Astrocyte (in vitro differentiated cells and primary cell): ENCODE measurements at regions not wholly inside any gene's neighbourhood (a gene's known extent, or its start where the extent isn't known, plus 50 kb on each side); places are given as distances from the start of the nearest gene placed in this dataset.

Experiments
- DNase-seq: peaks from one replicate; pipeline ENCODE4 v3.0.0-alpha.2; 2010; ENCODE audit warnings: low read depth
- FAIRE-seq: peaks from 2 replicates; lab custom pipeline; 2011; peaks lifted over from hg19 to GRCh38; lab: Jason Lieb, UNC
- H2AFZ ChIP-seq: 2 replicates; pipeline ENCODE4 v1.6.0; 2012; ENCODE audit warnings: low read depth, low read length, inconsistent platforms
- H3K27ac ChIP-seq: 2 replicates; pipeline ENCODE4 v1.5.1; 2011; ENCODE audit warnings: low read depth, low read length, inconsistent platforms
- H3K27me3 ChIP-seq: 2 replicates; pipeline ENCODE4 v1.6.0; 2011; ENCODE audit warnings: low read length, inconsistent platforms; ENCODE audit not compliant: insufficient read depth
- H3K36me3 ChIP-seq: 2 replicates; pipeline ENCODE4 v1.5.1; 2011; ENCODE audit warnings: low read length, inconsistent platforms; ENCODE audit not compliant: insufficient read depth
- H3K4me1 ChIP-seq: 2 replicates; pipeline ENCODE4 v1.5.1; 2011; ENCODE audit warnings: low read length, inconsistent platforms; ENCODE audit not compliant: insufficient read depth
- H3K4me2 ChIP-seq: 2 replicates; pipeline ENCODE4 v1.6.0; 2012; ENCODE audit warnings: low read length, inconsistent platforms
- H3K4me3 ChIP-seq: 2 replicates; pipeline ENCODE4 v1.5.1; 2011; ENCODE audit warnings: low read depth, mild to moderate bottlenecking, low read length, inconsistent platforms; ENCODE audit not compliant: insufficient read depth
- H3K79me2 ChIP-seq: 2 replicates; pipeline ENCODE4 v1.6.0; 2012; ENCODE audit warnings: mild to moderate bottlenecking, low read length, inconsistent platforms; ENCODE audit not compliant: insufficient read depth
- H3K9ac ChIP-seq: 2 replicates; pipeline ENCODE4 v1.6.0; 2012; ENCODE audit warnings: mild to moderate bottlenecking, low read length, inconsistent platforms
- H3K9me3 ChIP-seq: 2 replicates; pipeline ENCODE4 v1.5.1; 2012; ENCODE audit warnings: low read depth, mild to moderate bottlenecking, low read length, inconsistent platforms; ENCODE audit not compliant: insufficient read depth
- H4K20me1 ChIP-seq: 2 replicates; pipeline ENCODE4 v1.6.0; 2012; ENCODE audit warnings: low read length, inconsistent platforms; ENCODE audit not compliant: insufficient read depth
- H3K27ac Mint-ChIP-seq: one replicate; pipeline ENCODE4 v1.8.0; 2021; ENCODE audit warnings: mild to moderate bottlenecking, mixed read lengths; ENCODE audit not compliant: unreplicated experiment
- H3K27me3 Mint-ChIP-seq: one replicate; pipeline ENCODE4 v1.8.0; 2021; ENCODE audit warnings: low read depth, mixed read lengths; ENCODE audit not compliant: unreplicated experiment
- H3K36me3 Mint-ChIP-seq: one replicate; pipeline ENCODE4 v1.8.0; 2021; ENCODE audit warnings: low read depth, mixed read lengths; ENCODE audit not compliant: unreplicated experiment
- H3K4me1 Mint-ChIP-seq: one replicate; pipeline ENCODE4 v1.8.0; 2021; ENCODE audit warnings: low read depth, mixed read lengths; ENCODE audit not compliant: unreplicated experiment
- H3K4me3 Mint-ChIP-seq: one replicate; pipeline ENCODE4 v1.8.0; 2021; ENCODE audit warnings: mild to moderate bottlenecking, moderate library complexity, mixed read lengths; ENCODE audit not compliant: unreplicated experiment
- H3K9me3 Mint-ChIP-seq: one replicate; pipeline ENCODE4 v1.8.0; 2021; ENCODE audit warnings: mild to moderate bottlenecking, mixed read lengths; ENCODE audit not compliant: unreplicated experiment
- EZH2 ChIP-seq: IDR thresholded peaks from 2 replicates; pipeline ENCODE4 v1.6.1; 2012; ENCODE audit warnings: mild to moderate bottlenecking, low read length, inconsistent platforms; ENCODE audit not compliant: insufficient read depth
- TF ChIP-seq, protein P1 (sequence below): IDR thresholded peaks from 2 replicates; pipeline ENCODE4 v1.5.1; 2011; ENCODE audit warnings: low read depth, mild to moderate bottlenecking, inconsistent platforms, low read length, moderate library complexity; ENCODE audit not compliant: insufficient read depth

DNA sequence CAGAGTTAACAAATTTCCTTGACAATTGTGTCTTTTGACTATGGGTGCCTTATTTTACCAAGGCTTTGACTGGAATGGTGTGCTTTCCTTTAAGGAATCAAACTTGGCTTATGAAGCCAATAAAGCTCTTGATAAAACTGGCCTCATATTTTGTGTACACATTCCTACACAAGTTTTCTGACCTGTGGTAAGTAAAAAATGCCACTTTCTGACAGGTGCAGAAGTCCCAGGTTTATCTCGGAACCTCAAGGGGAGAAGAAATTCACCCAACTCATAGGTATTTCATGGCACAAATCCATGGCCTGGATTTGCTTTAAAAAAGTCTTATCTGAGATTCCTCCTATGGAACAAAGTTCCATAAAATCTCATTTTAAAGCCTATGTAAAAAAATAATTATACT, 880.6 kb upstream of the LRATD1 start:
- no peak overlapping the region for H3K4me3 Mint-ChIP-seq
- H3K27ac ChIP-seq, result no peak overlapping the region
- no peaks in the 10 kb centered on the region for H4K20me1 ChIP-seq
- H3K9me3 ChIP-seq, result no peaks in the 10 kb centered on the region
- TF ChIP-seq EZH2, result no peak
- TF ChIP-seq, protein P1, sequence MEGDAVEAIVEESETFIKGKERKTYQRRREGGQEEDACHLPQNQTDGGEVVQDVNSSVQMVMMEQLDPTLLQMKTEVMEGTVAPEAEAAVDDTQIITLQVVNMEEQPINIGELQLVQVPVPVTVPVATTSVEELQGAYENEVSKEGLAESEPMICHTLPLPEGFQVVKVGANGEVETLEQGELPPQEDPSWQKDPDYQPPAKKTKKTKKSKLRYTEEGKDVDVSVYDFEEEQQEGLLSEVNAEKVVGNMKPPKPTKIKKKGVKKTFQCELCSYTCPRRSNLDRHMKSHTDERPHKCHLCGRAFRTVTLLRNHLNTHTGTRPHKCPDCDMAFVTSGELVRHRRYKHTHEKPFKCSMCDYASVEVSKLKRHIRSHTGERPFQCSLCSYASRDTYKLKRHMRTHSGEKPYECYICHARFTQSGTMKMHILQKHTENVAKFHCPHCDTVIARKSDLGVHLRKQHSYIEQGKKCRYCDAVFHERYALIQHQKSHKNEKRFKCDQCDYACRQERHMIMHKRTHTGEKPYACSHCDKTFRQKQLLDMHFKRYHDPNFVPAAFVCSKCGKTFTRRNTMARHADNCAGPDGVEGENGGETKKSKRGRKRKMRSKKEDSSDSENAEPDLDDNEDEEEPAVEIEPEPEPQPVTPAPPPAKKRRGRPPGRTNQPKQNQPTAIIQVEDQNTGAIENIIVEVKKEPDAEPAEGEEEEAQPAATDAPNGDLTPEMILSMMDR, result no peak
- H3K4me2 ChIP-seq, result no peak overlapping the region
- no peak overlapping the region for H3K4me3 ChIP-seq
- no peaks in the 10 kb centered on the region for H3K27me3 ChIP-seq
- H3K9ac ChIP-seq, result no peak overlapping the region
- no peaks in the 10 kb centered on the region for H3K4me1 ChIP-seq
- H2AFZ ChIP-seq, result no peak overlapping the region
- no peaks in the 10 kb centered on the region for H3K36me3 Mint-ChIP-seq
- H3K36me3 ChIP-seq, result no peaks in the 10 kb centered on the region
- FAIRE-seq (no peak), DNase-seq (no peak)
- H3K4me1 Mint-ChIP-seq, result peaks cover 4% of the 10 kb centered on the region
- H3K9me3 Mint-ChIP-seq, result peaks cover 17% of the 10 kb centered on the region
- H3K27ac Mint-ChIP-seq, result no peak overlapping the region
- no peaks in the 10 kb centered on the region for H3K79me2 ChIP-seq
- H3K27me3 Mint-ChIP-seq, result no peaks in the 10 kb centered on the region

DNA sequence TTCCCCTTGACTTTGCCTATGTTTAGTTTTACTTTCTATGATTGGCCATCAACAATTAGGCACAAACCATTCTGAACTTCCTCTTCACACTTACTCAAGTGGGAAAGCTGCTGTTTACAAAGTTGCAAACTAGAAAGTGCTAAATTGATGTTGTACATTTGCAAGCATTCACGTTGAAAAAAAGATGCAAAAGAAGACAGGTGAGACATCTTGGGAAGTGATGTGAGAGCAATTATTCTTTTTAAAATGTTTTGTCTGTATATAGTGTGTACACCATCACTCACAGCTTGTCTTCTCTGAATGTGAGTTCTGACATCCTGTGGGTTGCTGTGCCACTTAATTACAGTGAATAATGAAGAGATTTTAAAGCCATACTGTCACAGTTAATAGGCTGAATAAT, 874.1 kb upstream of the LRATD1 start:
- FAIRE-seq, result no peak
- H3K27me3 ChIP-seq, result no peaks in the 10 kb centered on the region

DNA sequence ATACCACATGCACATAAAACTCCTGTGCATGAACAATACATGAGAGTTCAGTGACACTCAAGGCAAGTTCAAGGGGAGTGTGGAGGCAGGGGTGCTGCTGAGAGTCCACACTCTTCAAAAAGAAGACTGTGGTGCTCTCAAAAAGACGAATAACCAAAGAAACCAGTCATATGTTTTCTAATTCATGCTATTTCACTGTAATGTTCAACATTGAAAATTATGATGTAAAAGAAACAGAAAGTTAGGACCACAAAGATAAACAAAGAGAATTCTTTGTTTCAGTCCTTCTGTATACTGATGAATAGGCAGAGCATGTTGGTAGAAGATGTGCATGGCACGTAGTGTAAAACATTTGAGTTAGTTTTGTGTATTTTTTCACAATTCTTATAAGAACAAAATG, 864.2 kb upstream of the LRATD1 start:
- Histone ChIP-seq H2AFZ (no peak overlapping the region), H3K4me2 (no peak overlapping the region), H3K9ac (no peak overlapping the region), H3K4me1 (no peaks in the 10 kb centered on the region), H4K20me1 (no peaks in the 10 kb centered on the region), H3K27ac (no peak overlapping the region), H3K27me3 (no peaks in the 10 kb centered on the region), H3K9me3 (no peaks in the 10 kb centered on the region), H3K36me3 (no peaks in the 10 kb centered on the region), H3K79me2 (no peaks in the 10 kb centered on the region), H3K4me3 (no peak overlapping the region)
- TF ChIP-seq, protein P1, result no peak
- no peak for TF ChIP-seq EZH2
- Mint-ChIP-seq H3K4me1 (peaks cover 2% of the 10 kb centered on the region), H3K4me3 (no peak overlapping the region), H3K9me3 (no peaks in the 10 kb centered on the region), H3K27me3 (no peaks in the 10 kb centered on the region), H3K36me3 (no peaks in the 10 kb centered on the region), H3K27ac (no peak overlapping the region)
- DNase-seq (no peak), FAIRE-seq (no peak)

More for the DNA sequence above, 874.1 kb upstream of the LRATD1 start:
- no peak overlapping the region for H3K4me2 ChIP-seq
- no peaks in the 10 kb centered on the region for H4K20me1 ChIP-seq
- no peak overlapping the region for H2AFZ ChIP-seq
- no peak overlapping the region for H3K9ac ChIP-seq
- TF ChIP-seq, protein P1, result no peak
- no peak for TF ChIP-seq EZH2
- H3K4me3 ChIP-seq, result no peak overlapping the region
- no peaks in the 10 kb centered on the region for H3K79me2 ChIP-seq
- no peaks in the 10 kb centered on the region for H3K4me1 ChIP-seq
- H3K27ac ChIP-seq, result no peak overlapping the region
- Mint-ChIP-seq H3K36me3 (no peaks in the 10 kb centered on the region), H3K4me1 (peaks cover 4% of the 10 kb centered on the region), H3K9me3 (no peaks in the 10 kb centered on the region), H3K27me3 (no peaks in the 10 kb centered on the region), H3K4me3 (no peak overlapping the region), H3K27ac (no peak overlapping the region)
- no peak for DNase-seq
- H3K9me3 ChIP-seq, result no peaks in the 10 kb centered on the region
- no peaks in the 10 kb centered on the region for H3K36me3 ChIP-seq
